ENCODE measurements at regions not wholly inside any gene's neighbourhood (a gene's known extent, or its start where the extent isn't known, plus 50 kb on each side); places are given as distances from the start of the nearest gene placed in this dataset.

- TF ChIP-seq MYC (IDR thresholded peaks at IDR 0.05; ENCODE audit: low read depth, low read length) (no peak), JUN (IDR thresholded peaks at IDR 0.05; ENCODE audit: borderline replicate concordance, insufficient read depth, insufficient read length, low read depth) (no peak), POLR2A (IDR thresholded peaks at IDR 0.05; ENCODE audit: low read depth, low read length) (no peak), EZH2 (IDR thresholded peaks at IDR 0.05; ENCODE audit: borderline replicate concordance, low read depth, low read length, severe bottlenecking) (no peak)
- TF ChIP-seq, protein P1, sequence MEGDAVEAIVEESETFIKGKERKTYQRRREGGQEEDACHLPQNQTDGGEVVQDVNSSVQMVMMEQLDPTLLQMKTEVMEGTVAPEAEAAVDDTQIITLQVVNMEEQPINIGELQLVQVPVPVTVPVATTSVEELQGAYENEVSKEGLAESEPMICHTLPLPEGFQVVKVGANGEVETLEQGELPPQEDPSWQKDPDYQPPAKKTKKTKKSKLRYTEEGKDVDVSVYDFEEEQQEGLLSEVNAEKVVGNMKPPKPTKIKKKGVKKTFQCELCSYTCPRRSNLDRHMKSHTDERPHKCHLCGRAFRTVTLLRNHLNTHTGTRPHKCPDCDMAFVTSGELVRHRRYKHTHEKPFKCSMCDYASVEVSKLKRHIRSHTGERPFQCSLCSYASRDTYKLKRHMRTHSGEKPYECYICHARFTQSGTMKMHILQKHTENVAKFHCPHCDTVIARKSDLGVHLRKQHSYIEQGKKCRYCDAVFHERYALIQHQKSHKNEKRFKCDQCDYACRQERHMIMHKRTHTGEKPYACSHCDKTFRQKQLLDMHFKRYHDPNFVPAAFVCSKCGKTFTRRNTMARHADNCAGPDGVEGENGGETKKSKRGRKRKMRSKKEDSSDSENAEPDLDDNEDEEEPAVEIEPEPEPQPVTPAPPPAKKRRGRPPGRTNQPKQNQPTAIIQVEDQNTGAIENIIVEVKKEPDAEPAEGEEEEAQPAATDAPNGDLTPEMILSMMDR (IDR thresholded peaks at IDR 0.05; ENCODE audit: extremely low read depth in 1 of 2, insufficient read depth in 1 of 2, low read depth in 1 of 2, low read length in 2 of 2) = no peak
- TF ChIP-seq, protein P2, sequence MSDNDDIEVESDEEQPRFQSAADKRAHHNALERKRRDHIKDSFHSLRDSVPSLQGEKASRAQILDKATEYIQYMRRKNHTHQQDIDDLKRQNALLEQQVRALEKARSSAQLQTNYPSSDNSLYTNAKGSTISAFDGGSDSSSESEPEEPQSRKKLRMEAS (IDR thresholded peaks at IDR 0.05; ENCODE audit: insufficient read depth, insufficient read length) = no peak
These were observed 615.3 kb downstream of the TFAP2A start for GRCh38 chr6:9799582-9799981.
